HepG2 (cell line): ENCODE measurements at regions not wholly inside any gene's neighbourhood (a gene's known extent, or its start where the extent isn't known, plus 50 kb on each side); places are given as distances from the start of the nearest gene placed in this dataset.

Experiments
- CEBPB ChIP-seq: IDR thresholded peaks from 2 replicates; pipeline ENCODE4 v1.6.1; 2011; ENCODE audit warnings: low read depth, low read length, improper control_type of control experiment, borderline replicate concordance
- E2F5 ChIP-seq: sonication (generic); formaldehyde crosslinking; conservative IDR thresholded peaks from 2 replicates; pipeline ENCODE4 v1.4.0; 2020; ENCODE audit warnings: missing genetic modification reagents
- FOXK2 ChIP-seq: fragments of 450-650 bp; IDR thresholded peaks from 2 replicates; pipeline ENCODE4 v1.6.1; 2016
- POLR2A ChIP-seq, 2 experiments: IDR thresholded peaks; 2 replicates each; pipeline ENCODE4 v1.6.1; 2011; ENCODE audit warnings: low read depth in 2 of 2, low read length in 2 of 2, mild to moderate bottlenecking in 1 of 2, moderate library complexity in 1 of 2; ENCODE audit not compliant: insufficient read depth in 1 of 2
- SRSF4 ChIP-seq: fragments of 200-400 bp; formaldehyde crosslinking; IDR thresholded peaks from one replicate; pipeline ENCODE4 v1.6.1; 2018; ENCODE audit warnings: mild to moderate bottlenecking, low read depth, low read length, moderate library complexity; ENCODE audit not compliant: poor library complexity, severe bottlenecking
- YEATS2 ChIP-seq: sonication (generic); formaldehyde crosslinking; IDR thresholded peaks from 2 replicates; pipeline ENCODE4 v1.4.0; 2020; ENCODE audit warnings: missing genetic modification reagents, borderline replicate concordance
- ZNF225 ChIP-seq: sonication (generic); formaldehyde crosslinking; IDR thresholded peaks from 2 replicates; pipeline ENCODE4 v1.4.0; 2020; ENCODE audit warnings: mild to moderate bottlenecking, missing genetic modification reagents
- ZNF382 ChIP-seq: sonication (generic); formaldehyde crosslinking; IDR thresholded peaks from 2 replicates; pipeline ENCODE4 v1.5.0; 2020; ENCODE audit warnings: missing genetic modification reagents, mild to moderate bottlenecking, borderline replicate concordance
- ZNF589 ChIP-seq: sonication (generic); formaldehyde crosslinking; conservative IDR thresholded peaks from 2 replicates; pipeline ENCODE4 v1.8.0; 2022; ENCODE audit warnings: mild to moderate bottlenecking, moderate library complexity, missing genetic modification reagents
- ZNF704 ChIP-seq: sonication (generic); formaldehyde crosslinking; IDR thresholded peaks from 2 replicates; pipeline ENCODE4 v1.8.1; 2023; ENCODE audit warnings: mild to moderate bottlenecking, inconsistent platforms, moderate library complexity, missing genetic modification reagents, borderline replicate concordance
- TF ChIP-seq, protein P1 (sequence below): sonication (generic); formaldehyde crosslinking; IDR thresholded peaks from 2 replicates; pipeline ENCODE4 v1.5.0; 2020; ENCODE audit warnings: mild to moderate bottlenecking, missing genetic modification reagents, moderate library complexity
- TF ChIP-seq, protein P2 (sequence below): sonication (generic); formaldehyde crosslinking; IDR thresholded peaks from 2 replicates; pipeline ENCODE4 v1.5.1; 2020; ENCODE audit warnings: mild to moderate bottlenecking, missing genetic modification reagents, moderate library complexity

DNA sequence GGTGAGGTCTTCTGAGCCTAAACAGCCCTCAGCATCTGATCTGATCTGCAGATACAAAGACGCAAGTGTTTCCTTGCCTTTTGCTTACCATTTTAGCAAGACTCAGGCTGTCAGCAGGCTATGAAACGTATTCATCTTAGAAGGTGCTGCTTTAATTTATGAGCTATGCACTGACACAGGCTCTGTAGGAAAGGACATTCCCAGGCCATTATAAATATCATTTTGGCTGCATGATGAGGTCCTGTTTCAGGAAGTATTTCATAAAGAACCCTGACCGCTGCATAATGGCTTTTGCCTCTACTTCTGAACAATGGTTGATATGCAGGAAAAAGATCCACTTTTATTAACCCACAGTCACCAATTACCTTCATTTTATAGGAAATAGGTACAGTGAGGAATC is 98.4 kb upstream of the CAST start:
- TF ChIP-seq, protein P1, sequence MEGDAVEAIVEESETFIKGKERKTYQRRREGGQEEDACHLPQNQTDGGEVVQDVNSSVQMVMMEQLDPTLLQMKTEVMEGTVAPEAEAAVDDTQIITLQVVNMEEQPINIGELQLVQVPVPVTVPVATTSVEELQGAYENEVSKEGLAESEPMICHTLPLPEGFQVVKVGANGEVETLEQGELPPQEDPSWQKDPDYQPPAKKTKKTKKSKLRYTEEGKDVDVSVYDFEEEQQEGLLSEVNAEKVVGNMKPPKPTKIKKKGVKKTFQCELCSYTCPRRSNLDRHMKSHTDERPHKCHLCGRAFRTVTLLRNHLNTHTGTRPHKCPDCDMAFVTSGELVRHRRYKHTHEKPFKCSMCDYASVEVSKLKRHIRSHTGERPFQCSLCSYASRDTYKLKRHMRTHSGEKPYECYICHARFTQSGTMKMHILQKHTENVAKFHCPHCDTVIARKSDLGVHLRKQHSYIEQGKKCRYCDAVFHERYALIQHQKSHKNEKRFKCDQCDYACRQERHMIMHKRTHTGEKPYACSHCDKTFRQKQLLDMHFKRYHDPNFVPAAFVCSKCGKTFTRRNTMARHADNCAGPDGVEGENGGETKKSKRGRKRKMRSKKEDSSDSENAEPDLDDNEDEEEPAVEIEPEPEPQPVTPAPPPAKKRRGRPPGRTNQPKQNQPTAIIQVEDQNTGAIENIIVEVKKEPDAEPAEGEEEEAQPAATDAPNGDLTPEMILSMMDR (CRISPR knock-in tag), result no peak
- TF ChIP-seq CEBPB (no peak), YEATS2 (CRISPR knock-in tag) (no peak), ZNF589 (no peak), E2F5 (CRISPR knock-in tag) (no peak), ZNF704 (CRISPR knock-in tag) (no peak), POLR2A (IDR thresholded peaks at IDR 0.05; ENCODE audit: insufficient read depth in 1 of 2, low read depth in 2 of 2, low read length in 2 of 2) (no peak), ZNF225 (no peak), FOXK2 (no peak), SRSF4 (no peak), ZNF382 (CRISPR knock-in tag) (no peak)
- TF ChIP-seq, protein P2, sequence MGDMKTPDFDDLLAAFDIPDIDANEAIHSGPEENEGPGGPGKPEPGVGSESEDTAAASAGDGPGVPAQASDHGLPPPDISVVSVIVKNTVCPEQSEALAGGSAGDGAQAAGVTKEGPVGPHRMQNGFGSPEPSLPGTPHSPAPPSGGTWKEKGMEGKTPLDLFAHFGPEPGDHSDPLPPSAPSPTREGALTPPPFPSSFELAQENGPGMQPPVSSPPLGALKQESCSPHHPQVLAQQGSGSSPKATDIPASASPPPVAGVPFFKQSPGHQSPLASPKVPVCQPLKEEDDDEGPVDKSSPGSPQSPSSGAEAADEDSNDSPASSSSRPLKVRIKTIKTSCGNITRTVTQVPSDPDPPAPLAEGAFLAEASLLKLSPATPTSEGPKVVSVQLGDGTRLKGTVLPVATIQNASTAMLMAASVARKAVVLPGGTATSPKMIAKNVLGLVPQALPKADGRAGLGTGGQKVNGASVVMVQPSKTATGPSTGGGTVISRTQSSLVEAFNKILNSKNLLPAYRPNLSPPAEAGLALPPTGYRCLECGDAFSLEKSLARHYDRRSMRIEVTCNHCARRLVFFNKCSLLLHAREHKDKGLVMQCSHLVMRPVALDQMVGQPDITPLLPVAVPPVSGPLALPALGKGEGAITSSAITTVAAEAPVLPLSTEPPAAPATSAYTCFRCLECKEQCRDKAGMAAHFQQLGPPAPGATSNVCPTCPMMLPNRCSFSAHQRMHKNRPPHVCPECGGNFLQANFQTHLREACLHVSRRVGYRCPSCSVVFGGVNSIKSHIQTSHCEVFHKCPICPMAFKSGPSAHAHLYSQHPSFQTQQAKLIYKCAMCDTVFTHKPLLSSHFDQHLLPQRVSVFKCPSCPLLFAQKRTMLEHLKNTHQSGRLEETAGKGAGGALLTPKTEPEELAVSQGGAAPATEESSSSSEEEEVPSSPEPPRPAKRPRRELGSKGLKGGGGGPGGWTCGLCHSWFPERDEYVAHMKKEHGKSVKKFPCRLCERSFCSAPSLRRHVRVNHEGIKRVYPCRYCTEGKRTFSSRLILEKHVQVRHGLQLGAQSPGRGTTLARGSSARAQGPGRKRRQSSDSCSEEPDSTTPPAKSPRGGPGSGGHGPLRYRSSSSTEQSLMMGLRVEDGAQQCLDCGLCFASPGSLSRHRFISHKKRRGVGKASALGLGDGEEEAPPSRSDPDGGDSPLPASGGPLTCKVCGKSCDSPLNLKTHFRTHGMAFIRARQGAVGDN (CRISPR knock-in tag), result no peak
